GM23338 (cell line): ENCODE measurements at regions not wholly inside any gene's neighbourhood (a gene's known extent, or its start where the extent isn't known, plus 50 kb on each side); places are given as distances from the start of the nearest gene placed in this dataset.

Experiments
- ATAC-seq: fragments of 200-7000 bp; cut with Tn5 transposase; 3 replicates; pipeline ENCODE4 v1.9.1; 2020
- DNase-seq: peaks from one replicate; pipeline ENCODE4 v3.0.0-alpha.2; 2015; ENCODE audit warnings: low spot score
- H2AFZ ChIP-seq: fragments of 200-600 bp; sonication (generic); 2 replicates; pipeline ENCODE4 v1.8.0; 2016; ENCODE audit warnings: antibody characterized with exemption, mild to moderate bottlenecking, moderate library complexity
- H3F3A ChIP-seq: fragments of 200-600 bp; sonication (generic); replicated peaks from 2 replicates; pipeline ENCODE4 v1.8.0; 2017; ENCODE audit warnings: antibody characterized with exemption, mixed run types, low read depth
- H3K27ac ChIP-seq: fragments of 200-600 bp; sonication (generic); 2 replicates; pipeline ENCODE4 v1.6.1; 2016; ENCODE audit warnings: low read depth
- H3K27me3 ChIP-seq: fragments of 200-600 bp; sonication (generic); 2 replicates; pipeline ENCODE4 v1.8.0; 2016; ENCODE audit warnings: mild to moderate bottlenecking, mixed run types, moderate library complexity; ENCODE audit not compliant: insufficient read depth
- H3K36me3 ChIP-seq: fragments of 200-600 bp; sonication (generic); 2 replicates; pipeline ENCODE4 v1.8.0; 2016; ENCODE audit warnings: mild to moderate bottlenecking; ENCODE audit not compliant: insufficient read depth
- H3K4me1 ChIP-seq: fragments of 200-600 bp; sonication (generic); 2 replicates; pipeline ENCODE4 v1.8.0; 2016; ENCODE audit warnings: mild to moderate bottlenecking, moderate library complexity; ENCODE audit not compliant: insufficient read depth
- H3K4me2 ChIP-seq: fragments of 200-600 bp; sonication (generic); 2 replicates; pipeline ENCODE4 v1.7.1; 2017; ENCODE audit warnings: mixed run types
- H3K4me3 ChIP-seq: fragments of 200-600 bp; sonication (generic); 2 replicates; pipeline ENCODE4 v1.6.1; 2016; ENCODE audit warnings: mixed run types
- H3K79me2 ChIP-seq: fragments of 200-600 bp; sonication (generic); replicated peaks from 2 replicates; pipeline ENCODE4 v1.8.0; 2017; ENCODE audit warnings: mild to moderate bottlenecking; ENCODE audit not compliant: insufficient read depth
- H3K9me2 ChIP-seq: fragments of 200-600 bp; sonication (generic); 2 replicates; pipeline ENCODE4 v1.8.0; 2017; ENCODE audit not compliant: insufficient read depth
- H4K20me1 ChIP-seq: fragments of 200-600 bp; sonication (generic); replicated peaks from 2 replicates; pipeline ENCODE4 v1.8.0; 2017; ENCODE audit warnings: mild to moderate bottlenecking; ENCODE audit not compliant: insufficient read depth
- H3K27ac Mint-ChIP-seq: 2 replicates; pipeline ENCODE4 v1.8.0; 2020; ENCODE audit warnings: inconsistent platforms, mild to moderate bottlenecking, moderate library complexity, mixed read lengths
- H3K27me3 Mint-ChIP-seq: 3 replicates; pipeline ENCODE4 v1.8.0; 2022; ENCODE audit warnings: low read depth, mild to moderate bottlenecking, moderate library complexity, mixed read lengths, inconsistent platforms; ENCODE audit not compliant: insufficient read depth, poor library complexity
- H3K36me3 Mint-ChIP-seq: 3 replicates; pipeline ENCODE4 v1.8.0; 2021; ENCODE audit warnings: low read depth, mild to moderate bottlenecking, inconsistent platforms, moderate library complexity, mixed read lengths
- H3K4me1 Mint-ChIP-seq: 3 replicates; pipeline ENCODE4 v1.8.0; 2020; ENCODE audit warnings: mild to moderate bottlenecking, inconsistent platforms, mixed read lengths
- H3K4me3 Mint-ChIP-seq: 3 replicates; pipeline ENCODE4 v1.8.0; 2021; ENCODE audit warnings: moderate library complexity, mild to moderate bottlenecking, inconsistent platforms, mixed read lengths
- H3K9me3 Mint-ChIP-seq: 3 replicates; pipeline ENCODE4 v1.8.0; 2020; ENCODE audit warnings: moderate library complexity, mild to moderate bottlenecking, inconsistent platforms, mixed read lengths
- CREB1 ChIP-seq: fragments of 250-450 bp; sonication (Bioruptor Pico); IDR thresholded peaks from 2 replicates; pipeline ENCODE4 v1.5.0; 2020; ENCODE audit warnings: low read depth, mild to moderate bottlenecking, moderate library complexity
- EZH2 ChIP-seq: fragments of 200-600 bp; sonication (generic); IDR thresholded peaks from one replicate; pipeline ENCODE4 v1.8.0; 2017; ENCODE audit warnings: antibody characterized with exemption, mild to moderate bottlenecking, low read depth; ENCODE audit not compliant: unreplicated experiment
- EZH2phosphoT487 ChIP-seq: fragments of 200-600 bp; sonication (generic); IDR thresholded peaks from one replicate; pipeline ENCODE4 v1.8.1; 2018; ENCODE audit warnings: antibody characterized with exemption; ENCODE audit not compliant: unreplicated experiment
- JUNB ChIP-seq: IDR thresholded peaks from one replicate; pipeline ENCODE4 v1.6.1; 2016; ENCODE audit warnings: antibody characterized with exemption; ENCODE audit not compliant: unreplicated experiment
- NANOG ChIP-seq: IDR thresholded peaks from 2 replicates; pipeline ENCODE4 v1.6.1; 2016; ENCODE audit warnings: antibody characterized with exemption, borderline replicate concordance
- STAT1 ChIP-seq: IDR thresholded peaks from one replicate; pipeline ENCODE4 v1.6.1; 2016; ENCODE audit warnings: antibody characterized with exemption; ENCODE audit not compliant: unreplicated experiment
- ZNF331 ChIP-seq: fragments of 250-450 bp; sonication (Bioruptor Pico); IDR thresholded peaks from 2 replicates; pipeline ENCODE4 v1.5.0; 2020; ENCODE audit warnings: low read depth, mild to moderate bottlenecking, moderate library complexity
- TF ChIP-seq, protein P1 (sequence below), 2 experiments: fragments of 200-600 bp in 1 of 2; sonication (generic) in 1 of 2; conservative IDR thresholded peaks; 2 replicates each; pipeline versions ENCODE4 v1.5.1 to v1.6.1; 2016 to 2017; ENCODE audit warnings: antibody characterized with exemption in 2 of 2, low read depth in 2 of 2, mild to moderate bottlenecking in 2 of 2, moderate library complexity in 1 of 2
- TF ChIP-seq, protein P2 (sequence below): fragments of 250-450 bp; sonication (Bioruptor Pico); IDR thresholded peaks from 2 replicates; pipeline ENCODE4 v1.5.0; 2020; ENCODE audit warnings: mild to moderate bottlenecking, moderate library complexity
- TF ChIP-seq, protein P3 (sequence below): IDR thresholded peaks from one replicate; pipeline ENCODE4 v1.6.1; 2018; ENCODE audit warnings: antibody characterized with exemption; ENCODE audit not compliant: unreplicated experiment
- TF ChIP-seq, protein P4 (sequence below): IDR thresholded peaks from 2 replicates; pipeline ENCODE4 v1.6.1; 2016; ENCODE audit warnings: antibody characterized with exemption

DNA sequence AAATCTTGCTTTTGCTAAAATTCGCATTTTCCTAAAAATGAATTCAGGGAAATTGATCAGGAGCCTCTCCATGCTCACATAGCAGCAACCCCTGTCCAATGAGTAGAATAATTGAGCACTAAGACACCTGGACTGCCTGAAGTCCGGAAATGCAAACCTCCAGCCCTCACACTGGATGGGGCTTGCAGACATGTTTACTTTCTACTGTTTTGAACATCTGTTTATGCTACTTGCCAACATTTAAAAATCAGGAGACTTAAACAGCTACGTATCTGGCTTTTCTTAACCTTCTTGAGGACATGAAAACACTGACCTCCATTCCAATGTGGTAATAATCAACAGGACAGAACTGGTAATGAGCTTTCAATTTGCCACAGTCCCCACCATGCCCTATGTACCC is 184.4 kb downstream of the SHOX2 start:
- no peak for ATAC-seq
- H3K36me3 Mint-ChIP-seq = no peaks in the 10 kb centered on the region
- peaks cover 4% of the 10 kb centered on the region for H3K4me1 Mint-ChIP-seq
- H3K9me3 Mint-ChIP-seq = peaks cover 4% of the 10 kb centered on the region; the same call in 1 of the 3 replicates
- no peak overlapping the region for H3K27ac ChIP-seq
- H3K4me2 ChIP-seq = no peak overlapping the region
- TF ChIP-seq, protein P1, sequence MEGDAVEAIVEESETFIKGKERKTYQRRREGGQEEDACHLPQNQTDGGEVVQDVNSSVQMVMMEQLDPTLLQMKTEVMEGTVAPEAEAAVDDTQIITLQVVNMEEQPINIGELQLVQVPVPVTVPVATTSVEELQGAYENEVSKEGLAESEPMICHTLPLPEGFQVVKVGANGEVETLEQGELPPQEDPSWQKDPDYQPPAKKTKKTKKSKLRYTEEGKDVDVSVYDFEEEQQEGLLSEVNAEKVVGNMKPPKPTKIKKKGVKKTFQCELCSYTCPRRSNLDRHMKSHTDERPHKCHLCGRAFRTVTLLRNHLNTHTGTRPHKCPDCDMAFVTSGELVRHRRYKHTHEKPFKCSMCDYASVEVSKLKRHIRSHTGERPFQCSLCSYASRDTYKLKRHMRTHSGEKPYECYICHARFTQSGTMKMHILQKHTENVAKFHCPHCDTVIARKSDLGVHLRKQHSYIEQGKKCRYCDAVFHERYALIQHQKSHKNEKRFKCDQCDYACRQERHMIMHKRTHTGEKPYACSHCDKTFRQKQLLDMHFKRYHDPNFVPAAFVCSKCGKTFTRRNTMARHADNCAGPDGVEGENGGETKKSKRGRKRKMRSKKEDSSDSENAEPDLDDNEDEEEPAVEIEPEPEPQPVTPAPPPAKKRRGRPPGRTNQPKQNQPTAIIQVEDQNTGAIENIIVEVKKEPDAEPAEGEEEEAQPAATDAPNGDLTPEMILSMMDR (conservative IDR thresholded peaks at IDR 0.05; ENCODE audit: low read depth in 2 of 2) = no peak
- TF ChIP-seq, protein P2, sequence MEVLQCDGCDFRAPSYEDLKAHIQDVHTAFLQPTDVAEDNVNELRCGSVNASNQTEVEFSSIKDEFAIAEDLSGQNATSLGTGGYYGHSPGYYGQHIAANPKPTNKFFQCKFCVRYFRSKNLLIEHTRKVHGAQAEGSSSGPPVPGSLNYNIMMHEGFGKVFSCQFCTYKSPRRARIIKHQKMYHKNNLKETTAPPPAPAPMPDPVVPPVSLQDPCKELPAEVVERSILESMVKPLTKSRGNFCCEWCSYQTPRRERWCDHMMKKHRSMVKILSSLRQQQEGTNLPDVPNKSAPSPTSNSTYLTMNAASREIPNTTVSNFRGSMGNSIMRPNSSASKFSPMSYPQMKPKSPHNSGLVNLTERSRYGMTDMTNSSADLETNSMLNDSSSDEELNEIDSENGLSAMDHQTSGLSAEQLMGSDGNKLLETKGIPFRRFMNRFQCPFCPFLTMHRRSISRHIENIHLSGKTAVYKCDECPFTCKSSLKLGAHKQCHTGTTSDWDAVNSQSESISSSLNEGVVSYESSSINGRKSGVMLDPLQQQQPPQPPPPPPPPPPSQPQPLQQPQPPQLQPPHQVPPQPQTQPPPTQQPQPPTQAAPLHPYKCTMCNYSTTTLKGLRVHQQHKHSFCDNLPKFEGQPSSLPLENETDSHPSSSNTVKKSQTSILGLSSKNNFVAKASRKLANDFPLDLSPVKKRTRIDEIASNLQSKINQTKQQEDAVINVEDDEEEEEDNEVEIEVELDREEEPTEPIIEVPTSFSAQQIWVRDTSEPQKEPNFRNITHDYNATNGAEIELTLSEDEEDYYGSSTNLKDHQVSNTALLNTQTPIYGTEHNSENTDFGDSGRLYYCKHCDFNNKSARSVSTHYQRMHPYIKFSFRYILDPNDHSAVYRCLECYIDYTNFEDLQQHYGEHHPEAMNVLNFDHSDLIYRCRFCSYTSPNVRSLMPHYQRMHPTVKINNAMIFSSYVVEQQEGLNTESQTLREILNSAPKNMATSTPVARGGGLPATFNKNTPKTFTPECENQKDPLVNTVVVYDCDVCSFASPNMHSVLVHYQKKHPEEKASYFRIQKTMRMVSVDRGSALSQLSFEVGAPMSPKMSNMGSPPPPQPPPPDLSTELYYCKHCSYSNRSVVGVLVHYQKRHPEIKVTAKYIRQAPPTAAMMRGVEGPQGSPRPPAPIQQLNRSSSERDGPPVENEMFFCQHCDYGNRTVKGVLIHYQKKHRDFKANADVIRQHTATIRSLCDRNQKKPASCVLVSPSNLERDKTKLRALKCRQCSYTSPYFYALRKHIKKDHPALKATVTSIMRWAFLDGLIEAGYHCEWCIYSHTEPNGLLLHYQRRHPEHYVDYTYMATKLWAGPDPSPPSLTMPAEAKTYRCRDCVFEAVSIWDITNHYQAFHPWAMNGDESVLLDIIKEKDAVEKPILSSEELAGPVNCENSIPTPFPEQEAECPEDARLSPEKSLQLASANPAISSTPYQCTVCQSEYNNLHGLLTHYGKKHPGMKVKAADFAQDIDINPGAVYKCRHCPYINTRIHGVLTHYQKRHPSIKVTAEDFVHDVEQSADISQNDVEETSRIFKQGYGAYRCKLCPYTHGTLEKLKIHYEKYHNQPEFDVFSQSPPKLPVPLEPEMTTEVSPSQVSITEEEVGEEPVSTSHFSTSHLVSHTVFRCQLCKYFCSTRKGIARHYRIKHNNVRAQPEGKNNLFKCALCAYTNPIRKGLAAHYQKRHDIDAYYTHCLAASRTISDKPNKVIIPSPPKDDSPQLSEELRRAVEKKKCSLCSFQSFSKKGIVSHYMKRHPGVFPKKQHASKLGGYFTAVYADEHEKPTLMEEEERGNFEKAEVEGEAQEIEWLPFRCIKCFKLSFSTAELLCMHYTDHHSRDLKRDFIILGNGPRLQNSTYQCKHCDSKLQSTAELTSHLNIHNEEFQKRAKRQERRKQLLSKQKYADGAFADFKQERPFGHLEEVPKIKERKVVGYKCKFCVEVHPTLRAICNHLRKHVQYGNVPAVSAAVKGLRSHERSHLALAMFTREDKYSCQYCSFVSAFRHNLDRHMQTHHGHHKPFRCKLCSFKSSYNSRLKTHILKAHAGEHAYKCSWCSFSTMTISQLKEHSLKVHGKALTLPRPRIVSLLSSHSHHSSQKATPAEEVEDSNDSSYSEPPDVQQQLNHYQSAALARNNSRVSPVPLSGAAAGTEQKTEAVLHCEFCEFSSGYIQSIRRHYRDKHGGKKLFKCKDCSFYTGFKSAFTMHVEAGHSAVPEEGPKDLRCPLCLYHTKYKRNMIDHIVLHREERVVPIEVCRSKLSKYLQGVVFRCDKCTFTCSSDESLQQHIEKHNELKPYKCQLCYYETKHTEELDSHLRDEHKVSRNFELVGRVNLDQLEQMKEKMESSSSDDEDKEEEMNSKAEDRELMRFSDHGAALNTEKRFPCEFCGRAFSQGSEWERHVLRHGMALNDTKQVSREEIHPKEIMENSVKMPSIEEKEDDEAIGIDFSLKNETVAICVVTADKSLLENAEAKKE (CRISPR knock-in tag) = no peak
- TF ChIP-seq STAT1 = no peak
- TF ChIP-seq ZNF331 (CRISPR knock-in tag) = no peak
- no peak for TF ChIP-seq EZH2phosphoT487
- TF ChIP-seq, protein P3, sequence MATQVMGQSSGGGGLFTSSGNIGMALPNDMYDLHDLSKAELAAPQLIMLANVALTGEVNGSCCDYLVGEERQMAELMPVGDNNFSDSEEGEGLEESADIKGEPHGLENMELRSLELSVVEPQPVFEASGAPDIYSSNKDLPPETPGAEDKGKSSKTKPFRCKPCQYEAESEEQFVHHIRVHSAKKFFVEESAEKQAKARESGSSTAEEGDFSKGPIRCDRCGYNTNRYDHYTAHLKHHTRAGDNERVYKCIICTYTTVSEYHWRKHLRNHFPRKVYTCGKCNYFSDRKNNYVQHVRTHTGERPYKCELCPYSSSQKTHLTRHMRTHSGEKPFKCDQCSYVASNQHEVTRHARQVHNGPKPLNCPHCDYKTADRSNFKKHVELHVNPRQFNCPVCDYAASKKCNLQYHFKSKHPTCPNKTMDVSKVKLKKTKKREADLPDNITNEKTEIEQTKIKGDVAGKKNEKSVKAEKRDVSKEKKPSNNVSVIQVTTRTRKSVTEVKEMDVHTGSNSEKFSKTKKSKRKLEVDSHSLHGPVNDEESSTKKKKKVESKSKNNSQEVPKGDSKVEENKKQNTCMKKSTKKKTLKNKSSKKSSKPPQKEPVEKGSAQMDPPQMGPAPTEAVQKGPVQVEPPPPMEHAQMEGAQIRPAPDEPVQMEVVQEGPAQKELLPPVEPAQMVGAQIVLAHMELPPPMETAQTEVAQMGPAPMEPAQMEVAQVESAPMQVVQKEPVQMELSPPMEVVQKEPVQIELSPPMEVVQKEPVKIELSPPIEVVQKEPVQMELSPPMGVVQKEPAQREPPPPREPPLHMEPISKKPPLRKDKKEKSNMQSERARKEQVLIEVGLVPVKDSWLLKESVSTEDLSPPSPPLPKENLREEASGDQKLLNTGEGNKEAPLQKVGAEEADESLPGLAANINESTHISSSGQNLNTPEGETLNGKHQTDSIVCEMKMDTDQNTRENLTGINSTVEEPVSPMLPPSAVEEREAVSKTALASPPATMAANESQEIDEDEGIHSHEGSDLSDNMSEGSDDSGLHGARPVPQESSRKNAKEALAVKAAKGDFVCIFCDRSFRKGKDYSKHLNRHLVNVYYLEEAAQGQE = no peak
- TF ChIP-seq, protein P4, sequence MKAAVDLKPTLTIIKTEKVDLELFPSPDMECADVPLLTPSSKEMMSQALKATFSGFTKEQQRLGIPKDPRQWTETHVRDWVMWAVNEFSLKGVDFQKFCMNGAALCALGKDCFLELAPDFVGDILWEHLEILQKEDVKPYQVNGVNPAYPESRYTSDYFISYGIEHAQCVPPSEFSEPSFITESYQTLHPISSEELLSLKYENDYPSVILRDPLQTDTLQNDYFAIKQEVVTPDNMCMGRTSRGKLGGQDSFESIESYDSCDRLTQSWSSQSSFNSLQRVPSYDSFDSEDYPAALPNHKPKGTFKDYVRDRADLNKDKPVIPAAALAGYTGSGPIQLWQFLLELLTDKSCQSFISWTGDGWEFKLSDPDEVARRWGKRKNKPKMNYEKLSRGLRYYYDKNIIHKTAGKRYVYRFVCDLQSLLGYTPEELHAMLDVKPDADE = no peak
- no peak for TF ChIP-seq EZH2
- TF ChIP-seq JUNB = no peak
- TF ChIP-seq NANOG = no peak
- TF ChIP-seq CREB1 (CRISPR knock-in tag) = no peak
- H3K27me3 Mint-ChIP-seq = no peaks in the 10 kb centered on the region
- no peaks in the 10 kb centered on the region for H4K20me1 ChIP-seq
- peaks cover 3% of the 10 kb centered on the region; the same call in 1 of the 2 replicates for H3K4me1 ChIP-seq
- H3K27ac Mint-ChIP-seq = no peak overlapping the region
- no peak overlapping the region for H2AFZ ChIP-seq
- H3K79me2 ChIP-seq = no peaks in the 10 kb centered on the region
- no peaks in the 10 kb centered on the region for H3K27me3 ChIP-seq
- H3K36me3 ChIP-seq = no peaks in the 10 kb centered on the region
- H3F3A ChIP-seq = no peaks in the 10 kb centered on the region
- no peak for DNase-seq
- H3K4me3 ChIP-seq = no peak overlapping the region
- peaks cover 6% of the 10 kb centered on the region for H3K9me2 ChIP-seq
- H3K4me3 Mint-ChIP-seq = no peak overlapping the region
